Dermis microvascular lymphatic vessel endothelial cell (primary cell): ENCODE measurements at regions not wholly inside any gene's neighbourhood (a gene's known extent, or its start where the extent isn't known, plus 50 kb on each side); places are given as distances from the start of the nearest gene placed in this dataset.

Source experiments
- DNase-seq, 2 donors: peaks; one replicate each; pipeline versions ENCODE4 v3.0.0 to v3.0.0-alpha.2; 2010; ENCODE audit warnings: low read depth in 2 of 2

GRCh38 chr4:182155806-182156205 is 87.4 kb upstream of the TENM3 start:
- DNase-seq, result no peak

GRCh38 chr4:182163180-182163579 is 80.0 kb upstream of the TENM3 start:
- no peak for DNase-seq

- DNase-seq, result no peak
These were observed 73.6 kb upstream of the TENM3 start for GRCh38 chr4:182169572-182169971.

GRCh38 chr4:182169987-182170386 is 73.2 kb upstream of the TENM3 start:
- DNase-seq, result no peak

GRCh38 chr4:182170417-182170935 is 72.7 kb upstream of the TENM3 start:
- DNase-seq, result no peak

- no peak for DNase-seq
These were observed 68.2 kb upstream of the TENM3 start for GRCh38 chr4:182174979-182175378.

GRCh38 chr4:182175788-182176519 is 67.2 kb upstream of the TENM3 start:
- DNase-seq, result no peak

GRCh38 chr4:182177166-182177565 is 66.0 kb upstream of the TENM3 start:
- no peak for DNase-seq

GRCh38 chr4:182179105-182179504 is 64.1 kb upstream of the TENM3 start:
- no peak for DNase-seq

GRCh38 chr4:182179751-182180150 is 63.5 kb upstream of the TENM3 start:
- no peak for DNase-seq

GRCh38 chr4:182185491-182185890 is 57.7 kb upstream of the TENM3 start:
- DNase-seq, result no peak

GRCh38 chr4:182187674-182188073 is 55.5 kb upstream of the TENM3 start:
- DNase-seq, result no peak

- DNase-seq, result no peak
These were observed 54.6 kb upstream of the TENM3 start for GRCh38 chr4:182188622-182189021.

- DNase-seq, result no peak
These were observed 53.9 kb upstream of the TENM3 start for GRCh38 chr4:182189103-182189878.

- DNase-seq, result no peak
These were observed 52.9 kb upstream of the TENM3 start for GRCh38 chr4:182190306-182190705.

- DNase-seq, result no peak
These were observed 50.6 kb upstream of the TENM3 start for GRCh38 chr4:182192511-182193181.

- no peak for DNase-seq
These were observed 49.9 kb upstream of the TENM3 start for GRCh38 chr4:182193311-182193710.
